ENCODE measurements at regions not wholly inside any gene's neighbourhood (a gene's known extent, or its start where the extent isn't known, plus 50 kb on each side); places are given as distances from the start of the nearest gene placed in this dataset.

- TF ChIP-seq CTCF (IDR thresholded peaks at IDR 0.05), result no peak
- TF ChIP-seq POLR2A (IDR thresholded peaks at IDR 0.05), result no peak
- TF ChIP-seq POLR2AphosphoS5 (IDR thresholded peaks at IDR 0.05), result no peak
- TF ChIP-seq EP300 (IDR thresholded peaks at IDR 0.05), result no peak
These were observed 171.0 kb downstream of the HSD17B3 start for GRCh38 chr9:96130970-96131369.
